GM19328 (cell line): ENCODE measurements at regions not wholly inside any gene's neighbourhood (a gene's known extent, or its start where the extent isn't known, plus 50 kb on each side); places are given as distances from the start of the nearest gene placed in this dataset.
A peak's percentile ranks its signal among the peaks of the same experiment; 100 is the strongest.
"Not testable (repeated sequence)": the region's sequence is repeated elsewhere in the genome, so short reads cannot be mapped to it uniquely, and the experiment has no call there.

Source experiments
- ATAC-seq: cut with Tn5 transposase; IDR thresholded peaks from one replicate; pipeline ENCODE4 v1.9.1; 2021; ENCODE audit warnings: mild to moderate bottlenecking, moderate library complexity; ENCODE audit not compliant: unreplicated experiment

DNA sequence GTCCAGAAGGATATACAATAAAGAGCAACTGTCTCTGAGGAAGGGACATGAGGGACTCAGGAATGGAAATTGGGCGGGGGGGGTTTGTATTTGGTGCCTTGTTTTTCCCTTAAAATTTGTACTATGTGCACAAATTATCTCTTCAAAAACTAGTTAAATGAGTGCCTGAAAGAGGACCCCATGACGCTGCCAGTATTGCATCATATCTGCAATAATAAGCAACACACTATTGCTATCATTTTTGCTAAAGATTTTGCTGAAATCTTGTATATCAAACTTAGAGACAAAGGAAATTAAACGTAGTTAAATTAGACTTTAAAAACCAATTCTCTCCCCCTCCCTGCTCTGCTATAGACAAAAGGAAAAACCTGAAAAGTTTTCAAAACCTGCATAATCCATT is 89.7 kb upstream of the SLC30A5 start:
- ATAC-seq = no peak

DNA sequence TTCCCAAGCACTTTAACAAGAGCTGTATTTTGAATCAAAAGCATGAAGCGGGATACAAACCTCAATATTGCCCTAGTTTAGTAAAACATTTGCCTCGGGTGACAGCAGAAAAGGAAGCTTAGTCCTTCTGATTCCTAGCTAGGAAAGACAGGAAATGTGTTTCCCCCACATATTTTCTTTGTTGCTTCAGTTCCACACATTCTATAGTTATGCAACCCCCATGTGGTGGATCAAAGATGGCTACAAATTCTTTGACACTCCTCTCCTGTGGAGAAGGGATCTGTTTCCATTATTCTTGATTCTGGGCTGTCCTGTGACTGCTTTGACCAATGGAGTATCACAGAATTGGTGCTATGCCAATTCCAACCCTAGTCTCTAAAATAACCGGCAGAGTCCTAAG is 89.1 kb upstream of the SLC30A5 start:
- ATAC-seq = no peak

DNA sequence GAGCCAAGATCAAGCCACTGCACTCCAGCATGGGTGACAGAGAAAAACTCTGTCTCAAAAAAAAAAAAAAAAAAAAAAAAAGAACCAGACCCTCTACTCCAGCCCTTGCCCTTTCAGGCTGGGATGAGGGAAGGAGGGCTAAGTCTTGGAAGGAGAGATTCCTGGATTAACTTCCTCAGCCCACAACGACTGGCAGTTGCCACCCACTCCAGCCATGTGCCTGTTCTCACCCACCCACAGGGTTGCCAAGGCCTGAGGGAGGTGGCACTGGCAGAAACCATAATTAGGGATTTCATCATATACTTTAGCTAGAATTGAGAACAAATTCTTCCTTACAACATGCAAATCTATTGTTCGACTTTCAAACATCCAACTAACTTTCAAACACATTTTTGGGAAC is 87.8 kb upstream of the SLC30A5 start:
- ATAC-seq = no peak

- no peak for ATAC-seq
These were observed 86.7 kb upstream of the SLC30A5 start for GRCh38 chr5:69007163-69007562.

DNA sequence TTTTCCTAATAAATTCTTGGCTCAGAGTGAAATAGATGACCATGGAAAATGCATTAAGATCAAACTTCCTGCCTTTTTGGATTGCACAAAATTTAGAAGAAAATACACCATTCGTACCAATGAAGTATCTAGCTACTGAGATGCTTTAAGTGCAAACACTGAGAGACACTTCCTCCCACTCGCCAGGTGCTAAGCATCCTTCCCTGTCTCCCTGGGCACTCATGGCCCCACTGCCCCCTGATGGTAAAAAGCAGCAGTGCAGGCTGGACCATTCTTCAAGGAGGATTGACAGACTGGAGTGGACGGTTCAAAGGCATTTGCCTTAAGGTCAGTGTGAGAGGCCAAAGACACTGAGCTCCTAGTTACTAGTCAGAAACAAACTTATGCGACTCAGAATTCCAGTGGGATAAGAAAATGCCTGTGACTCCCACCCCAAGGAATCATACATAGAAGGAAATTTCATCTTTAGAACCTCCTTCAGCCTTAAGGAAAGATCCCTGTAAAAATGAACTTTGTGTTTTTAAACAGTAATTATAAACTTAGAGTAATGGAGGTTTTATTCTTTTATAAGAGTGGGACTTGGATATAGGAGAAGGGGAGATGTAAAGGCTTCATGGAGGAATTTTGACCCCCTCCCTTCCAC is 86.0 kb upstream of the SLC30A5 start:
- ATAC-seq = peak; percentile 82

GRCh38 chr5:69010476-69010875 is 83.3 kb upstream of the SLC30A5 start:
- no peak for ATAC-seq

DNA sequence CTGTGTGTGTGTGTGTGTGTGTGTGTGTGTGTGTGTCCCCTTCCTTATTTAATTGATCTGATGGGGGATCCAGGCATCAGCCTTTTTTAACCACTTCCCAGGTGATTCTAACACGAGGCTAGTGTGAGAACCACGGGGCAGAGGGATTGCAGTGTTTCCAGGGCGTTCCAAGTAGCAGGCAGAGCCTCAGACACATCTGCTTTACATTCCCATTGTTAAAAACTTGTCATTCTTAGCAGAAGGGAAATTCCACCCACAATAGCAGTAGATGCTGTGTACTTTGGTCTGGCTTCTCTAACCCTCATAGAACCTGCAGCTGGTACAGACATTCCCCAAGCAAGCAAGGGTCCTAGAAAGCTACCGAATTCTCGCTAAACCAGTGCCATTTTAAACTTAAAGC is 81.9 kb upstream of the SLC30A5 start:
- no peak for ATAC-seq

DNA sequence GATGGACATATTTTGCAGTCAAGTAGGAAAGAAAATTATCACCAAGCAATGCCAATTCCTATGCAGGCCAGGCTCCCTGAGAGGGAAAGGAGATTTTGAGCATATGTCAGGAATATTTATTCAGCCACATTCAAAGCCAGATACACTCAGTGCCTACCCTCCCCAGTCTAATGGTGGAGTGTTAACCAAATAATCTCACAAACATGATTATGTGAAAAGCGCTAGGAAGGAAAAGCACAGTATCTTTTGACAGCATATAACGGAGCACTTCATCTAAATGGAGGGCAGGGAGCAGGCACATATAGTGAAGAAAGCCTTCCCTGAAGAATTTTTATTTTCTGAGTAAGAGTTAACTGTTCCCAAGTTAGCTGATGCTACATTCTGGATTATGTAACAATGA is 80.3 kb upstream of the SLC30A5 start:
- no peak for ATAC-seq

GRCh38 chr5:69014007-69014406 is 79.8 kb upstream of the SLC30A5 start:
- ATAC-seq = not testable (repeated sequence)

GRCh38 chr5:69019668-69020375 is 74.0 kb upstream of the SLC30A5 start:
- no peak for ATAC-seq

- no peak for ATAC-seq
These were observed 69.6 kb upstream of the SLC30A5 start for GRCh38 chr5:69024241-69024651.

DNA sequence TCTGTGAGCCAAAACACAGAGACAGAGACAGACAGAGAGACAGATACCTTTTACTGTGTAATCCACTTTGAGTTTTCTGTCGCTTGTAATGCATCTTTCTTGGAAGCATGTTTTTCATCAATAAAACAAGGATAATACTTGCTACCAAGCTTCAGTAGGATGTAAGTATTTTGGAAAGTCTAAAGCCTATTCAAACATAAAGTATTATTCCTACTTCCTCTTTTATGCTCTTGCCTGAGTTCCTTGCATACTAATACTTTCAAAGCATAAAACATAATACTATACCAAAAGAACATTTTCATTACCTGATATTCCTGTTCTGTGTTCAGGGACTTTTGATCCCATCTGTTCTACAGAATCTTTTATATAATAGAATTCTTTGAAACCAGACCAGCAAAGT is 64.5 kb upstream of the SLC30A5 start:
- ATAC-seq = no peak

GRCh38 chr5:69030358-69031062 is 63.3 kb upstream of the SLC30A5 start:
- no peak for ATAC-seq

DNA sequence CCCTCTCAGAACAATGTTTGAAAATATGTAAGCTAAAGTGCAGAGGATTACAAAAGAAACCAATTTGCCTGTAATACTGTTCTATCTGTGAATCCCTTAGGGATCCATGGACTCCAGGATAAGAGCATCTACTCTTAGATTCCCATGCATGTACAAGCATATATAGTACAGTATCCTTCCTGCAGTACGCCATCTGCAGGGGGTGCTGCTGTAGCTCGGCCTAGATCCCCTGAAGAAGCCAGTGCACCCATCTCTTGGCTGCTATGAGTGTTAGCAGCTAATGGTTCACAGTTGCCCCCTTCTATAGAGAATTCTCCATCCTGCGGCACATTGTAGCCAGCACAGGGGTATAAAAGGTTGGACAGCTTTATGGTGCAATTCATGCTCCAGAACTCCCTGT is 61.8 kb upstream of the SLC30A5 start:
- ATAC-seq = no peak

DNA sequence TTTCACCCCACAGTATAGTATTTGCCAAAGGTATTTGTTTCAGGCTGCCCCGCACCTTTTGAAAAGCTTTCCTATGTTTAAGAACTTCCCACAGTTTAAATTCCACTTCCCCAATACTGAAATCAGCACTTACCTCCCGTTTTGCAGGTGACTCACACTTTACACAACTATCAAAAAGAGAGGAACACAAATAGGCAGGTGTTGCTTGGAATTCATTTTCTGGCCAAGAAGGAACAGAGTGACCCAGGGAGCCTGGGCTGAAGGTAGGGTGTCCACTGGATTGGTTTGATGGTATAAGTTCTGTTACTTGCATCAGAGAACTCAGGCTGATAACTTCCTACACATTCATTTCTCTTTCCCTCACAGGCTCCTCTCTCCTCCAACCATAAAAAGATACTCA is 60.1 kb upstream of the SLC30A5 start:
- no peak for ATAC-seq

GRCh38 chr5:69034898-69035297 is 58.9 kb upstream of the SLC30A5 start:
- no peak for ATAC-seq

DNA sequence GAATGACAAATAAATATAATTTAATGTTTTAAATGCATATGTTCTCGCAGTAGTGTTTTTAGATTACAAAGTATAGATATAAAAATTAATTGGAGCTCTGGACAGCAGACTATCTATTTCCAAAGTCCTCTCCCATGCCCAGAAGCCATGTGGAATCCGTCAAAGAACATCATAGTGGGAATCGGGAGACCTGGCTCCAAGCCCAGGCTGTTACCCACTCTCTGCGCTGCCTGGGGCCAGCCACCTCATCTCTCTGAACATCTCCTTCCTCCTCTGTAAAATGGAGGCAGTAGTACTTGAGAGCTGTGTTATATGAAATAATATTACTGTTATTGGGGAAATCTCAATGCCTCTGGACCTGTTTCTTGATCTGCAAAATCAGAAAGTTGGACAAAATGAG is 58.1 kb upstream of the SLC30A5 start:
- no peak for ATAC-seq

DNA sequence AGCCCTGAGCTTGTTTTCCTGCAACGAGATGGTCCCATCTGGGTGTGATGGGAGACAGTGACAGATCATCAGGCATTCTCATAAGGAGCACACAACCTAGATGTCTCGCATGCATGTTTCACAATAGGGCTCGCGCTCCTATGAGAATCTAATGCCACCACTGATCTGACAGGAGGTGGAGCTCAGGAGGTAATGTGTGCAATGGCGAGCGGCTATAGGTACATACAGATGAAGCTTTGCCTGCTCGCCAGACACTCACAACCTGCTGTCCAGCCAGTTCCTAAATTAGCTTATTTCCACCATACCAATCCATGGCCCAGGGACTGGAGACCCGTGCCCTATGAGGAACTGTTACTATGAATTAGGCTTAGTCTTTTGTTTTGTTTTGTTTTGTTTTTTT is 55.3 kb upstream of the SLC30A5 start:
- ATAC-seq = no peak

GRCh38 chr5:69039829-69040228 is 54.0 kb upstream of the SLC30A5 start:
- no peak for ATAC-seq

DNA sequence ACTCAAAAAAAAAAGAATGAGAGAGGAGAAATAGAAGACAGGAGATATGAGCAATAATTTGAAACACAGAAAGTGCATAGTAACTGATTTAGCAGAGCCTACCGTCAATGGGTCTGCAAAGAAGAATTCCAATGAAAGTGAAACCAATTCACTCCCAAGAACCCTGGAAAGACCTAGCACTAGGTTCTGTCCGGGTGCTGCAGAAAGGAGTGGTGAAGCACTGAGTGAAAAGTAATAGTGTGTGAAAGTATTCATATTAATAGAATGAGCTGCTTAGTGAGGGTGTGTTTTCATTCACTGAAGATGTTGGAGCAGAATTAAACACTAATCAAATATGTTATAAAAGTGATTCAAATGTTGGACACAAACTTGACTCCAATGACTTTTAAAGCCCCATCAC is 51.3 kb upstream of the SLC30A5 start:
- ATAC-seq = peak; percentile 11

- peak; percentile 85 for ATAC-seq
These were observed 50.7 kb upstream of the SLC30A5 start for GRCh38 chr5:69042915-69043654.

- ATAC-seq = no peak
These were observed 50.2 kb upstream of the SLC30A5 start for GRCh38 chr5:69043655-69043996.
